NCI-H1105 treated with DMSO at 0.1 percent for 48 hours (cell line): ENCODE measurements at regions not wholly inside any gene's neighbourhood (a gene's known extent, or its start where the extent isn't known, plus 50 kb on each side); places are given as distances from the start of the nearest gene placed in this dataset.

Experiments used
- DNase-seq: peaks from one replicate; lab custom pipeline; 2025; lab: John Stamatoyannopoulos, UW

- DNase-seq: no peak
Measured at GRCh38 chr7:10888861-10889260, 84.8 kb upstream of the PHF14 start.

GRCh38 chr7:10889266-10889898 lies 84.3 kb upstream of the PHF14 start:
- DNase-seq: peak; percentile 73

- DNase-seq: no peak
Measured at GRCh38 chr7:10908600-10908999, 65.1 kb upstream of the PHF14 start.

- no peak for DNase-seq
Measured at GRCh38 chr7:10910447-10910846, 63.2 kb upstream of the PHF14 start.

- DNase-seq: no peak
Measured at GRCh38 chr7:10912077-10912476, 61.6 kb upstream of the PHF14 start.

- no peak for DNase-seq
Measured at GRCh38 chr7:10913457-10913856, 60.2 kb upstream of the PHF14 start.

- DNase-seq: no peak
Measured at GRCh38 chr7:10918093-10918590, 55.5 kb upstream of the PHF14 start.

GRCh38 chr7:10919923-10920322 lies 53.7 kb upstream of the PHF14 start:
- no peak for DNase-seq
